CD14-positive monocyte (primary cell): ENCODE measurements at regions not wholly inside any gene's neighbourhood (a gene's known extent, or its start where the extent isn't known, plus 50 kb on each side); places are given as distances from the start of the nearest gene placed in this dataset.

Experiments used
- DNase-seq, 3 donors: peaks; one replicate each; pipeline ENCODE4 v3.0.0-alpha.2; 2011 to 2022
- H2AFZ ChIP-seq: 2 replicates; pipeline ENCODE4 v1.6.0; 2012; ENCODE audit warnings: mild to moderate bottlenecking, low read depth, low read length, inconsistent platforms; ENCODE audit not compliant: insufficient read depth, poor library complexity, severe bottlenecking
- H3K27ac ChIP-seq, 2 donors: 1 replicate in 1 of 2; 2 replicates in 1 of 2; pipeline ENCODE4 v1.5.1; 2012 to 2013; ENCODE audit warnings: low read length in 2 of 2, control low read depth in 1 of 2, inconsistent platforms in 1 of 2, low read depth in 1 of 2, mild to moderate bottlenecking in 1 of 2
- H3K27me3 ChIP-seq, 2 donors: one replicate each; pipeline versions ENCODE4 v1.6.0 to v1.6.1; 2011 to 2013; ENCODE audit warnings: low read length in 2 of 2; ENCODE audit not compliant: control insufficient read depth in 2 of 2, insufficient read depth in 2 of 2
- H3K36me3 ChIP-seq, 2 donors: replicated peaks in 1 of 2; 1 replicate in 1 of 2; 2 replicates in 1 of 2; pipeline versions ENCODE4 v1.5.1 to v1.6.1; 2012 to 2013; ENCODE audit warnings: low read length in 2 of 2, control low read depth in 1 of 2, inconsistent platforms in 1 of 2, mild to moderate bottlenecking in 1 of 2; ENCODE audit not compliant: insufficient read depth in 2 of 2, control insufficient read depth in 1 of 2
- H3K4me1 ChIP-seq, 2 donors: 1 replicate in 1 of 2; 2 replicates in 1 of 2; pipeline versions ENCODE4 v1.5.1 to v1.6.1; 2012 to 2013; ENCODE audit warnings: low read length in 2 of 2, control low read depth in 1 of 2, inconsistent platforms in 1 of 2, mild to moderate bottlenecking in 1 of 2, moderate library complexity in 1 of 2; ENCODE audit not compliant: insufficient read depth in 2 of 2, control insufficient read depth in 1 of 2
- H3K4me2 ChIP-seq: replicated peaks from 2 replicates; pipeline ENCODE3; 2012; ENCODE audit warnings: low read length, moderate library complexity, mild to moderate bottlenecking; ENCODE audit not compliant: poor library complexity, severe bottlenecking; ENCODE audit errors: extremely low read depth
- H3K4me3 ChIP-seq, 3 experiments: fragments of 200-600 bp in 1 of 3; sonication (generic) in 1 of 3; replicated peaks in 1 of 3; 1 replicate in 2 of 3; 2 replicates in 1 of 3; pipeline ENCODE4 v1.5.1; 2011 to 2013; ENCODE audit warnings: low read length in 3 of 3, mild to moderate bottlenecking in 3 of 3, control low read depth in 2 of 3, low read depth in 2 of 3, inconsistent platforms in 1 of 3, moderate library complexity in 1 of 3
- H3K79me2 ChIP-seq: 2 replicates; pipeline ENCODE4 v1.6.0; 2012; ENCODE audit warnings: mild to moderate bottlenecking, control low read depth, inconsistent platforms, low read length, moderate library complexity; ENCODE audit not compliant: insufficient read depth
- H3K9ac ChIP-seq: 2 replicates; pipeline ENCODE4 v1.6.0; 2017; ENCODE audit warnings: low read length, mild to moderate bottlenecking; ENCODE audit not compliant: insufficient read depth, poor library complexity, severe bottlenecking
- H3K9me3 ChIP-seq, 2 donors: replicated peaks in 1 of 2; 1 replicate in 1 of 2; 2 replicates in 1 of 2; pipeline versions ENCODE4 v1.5.1 to v1.6.1; 2012 to 2013; ENCODE audit warnings: low read length in 2 of 2, control low read depth in 1 of 2; ENCODE audit not compliant: control insufficient read depth in 1 of 2, insufficient read depth in 1 of 2
- H4K20me1 ChIP-seq: 2 replicates; pipeline ENCODE4 v1.6.0; 2012; ENCODE audit warnings: mild to moderate bottlenecking, low read length, control low read depth, moderate library complexity; ENCODE audit not compliant: insufficient read depth
- H3K27ac Mint-ChIP-seq, 7 donors: one replicate each; pipeline ENCODE4 v1.8.0; 2020; ENCODE audit warnings: mild to moderate bottlenecking in 7 of 7, mixed read lengths in 7 of 7, moderate library complexity in 6 of 7, inconsistent platforms in 2 of 7
- H3K27me3 Mint-ChIP-seq, 3 donors: one replicate each; pipeline ENCODE4 v1.8.0; 2021 to 2022; ENCODE audit warnings: low read depth in 3 of 3, mild to moderate bottlenecking in 3 of 3, mixed read lengths in 3 of 3, moderate library complexity in 3 of 3, inconsistent platforms in 1 of 3
- H3K36me3 Mint-ChIP-seq, 2 donors: one replicate each; pipeline ENCODE4 v1.8.0; 2020; ENCODE audit warnings: mixed read lengths in 2 of 2, inconsistent platforms in 1 of 2, mild to moderate bottlenecking in 1 of 2
- H3K4me1 Mint-ChIP-seq: one replicate; pipeline ENCODE4 v1.8.0; 2020; ENCODE audit warnings: mild to moderate bottlenecking, mixed read lengths
- H3K4me3 Mint-ChIP-seq, 2 donors: one replicate each; pipeline ENCODE4 v1.8.0; 2020; ENCODE audit warnings: mild to moderate bottlenecking in 2 of 2, mixed read lengths in 2 of 2, moderate library complexity in 1 of 2
- H3K9me3 Mint-ChIP-seq, 7 donors: one replicate each; pipeline ENCODE4 v1.8.0; 2020 to 2022; ENCODE audit warnings: mixed read lengths in 7 of 7, mild to moderate bottlenecking in 6 of 7, moderate library complexity in 6 of 7, inconsistent platforms in 2 of 7
- CTCF ChIP-seq: fragments of 200-600 bp; IDR thresholded peaks from one replicate; pipeline ENCODE4 v1.8.0; 2022; ENCODE audit warnings: antibody characterized with exemption, mild to moderate bottlenecking
- WGBS: methylation state at CpG from one replicate; pipeline ENCODE4 v1.1.5; 2013; ENCODE audit warnings: missing lambda C conversion rate; ENCODE audit not compliant: insufficient coverage; 5-methylcytosine and 5-hydroxymethylcytosine counted together
- intact Hi-C, 2 donors: fragments of 100-400 bp; cut with micrococcal nuclease; formaldehyde crosslinking; loops; one replicate each; pipeline versions ENCODE4 v1.15.0 to v1.15.1; 2023

GRCh38 chr10:107618504-107618994 lies 454.0 kb upstream of the SORCS1 start:
- H3K4me3 Mint-ChIP-seq, result no peak overlapping the region
- Histone ChIP-seq H4K20me1 (no peaks in the 10 kb centered on the region), H3K4me1 (peaks cover 41 to 44% of the 10 kb centered on the region in 2 donors), H3K27me3 (no peaks in the 10 kb centered on the region), H3K9me3 (no peaks in the 10 kb centered on the region), H3K4me2 (no peak overlapping the region), H3K9ac (no peak overlapping the region), H3K79me2 (no peaks in the 10 kb centered on the region), H2AFZ (no peak overlapping the region), H3K36me3 (no peaks in the 10 kb centered on the region), H3K4me3 (no peak overlapping the region), H3K27ac (peak overlapping the region in 1 of 2 donors; percentile 1)
- H3K9me3 Mint-ChIP-seq, result peaks cover 0 to 5% (median 3%) of the 10 kb centered on the region in 7 donors
- intact Hi-C loops, result loop anchor here in 1 of 2 donors (5.0 kb wide), 1 partner anchor 74 kb away; no protein-coding TSS in a partner anchor
- TF ChIP-seq CTCF, result no peak
- H3K27me3 Mint-ChIP-seq, result peaks cover 0 to 4% (median 2%) of the 10 kb centered on the region in 3 donors
- no CpG with 5 or more reads among the region's 1 CpG for WGBS
- H3K27ac Mint-ChIP-seq, result peak overlapping the region in 2 of 7 donors; percentile 42 to 66
- DNase-seq, result peak in 2 of 3 donors; percentile 32 to 44
- H3K36me3 Mint-ChIP-seq, result peaks cover 0 to 3% of the 10 kb centered on the region in 2 donors
- peaks cover 31% of the 10 kb centered on the region for H3K4me1 Mint-ChIP-seq

- TF ChIP-seq CTCF, result no peak
- Histone ChIP-seq H3K4me1 (peaks cover 41 to 44% of the 10 kb centered on the region in 2 donors), H3K4me2 (peak overlapping the region; percentile 54), H2AFZ (no peak overlapping the region), H3K4me3 (peak overlapping the region in 1 of 3 experiments; percentile 50), H3K36me3 (no peaks in the 10 kb centered on the region), H3K27me3 (no peaks in the 10 kb centered on the region), H3K79me2 (no peaks in the 10 kb centered on the region), H3K9ac (no peak overlapping the region), H4K20me1 (no peaks in the 10 kb centered on the region), H3K27ac (peak overlapping the region in 1 of 2 donors; percentile 75), H3K9me3 (no peaks in the 10 kb centered on the region)
- H3K36me3 Mint-ChIP-seq, result peaks cover 0 to 3% of the 10 kb centered on the region in 2 donors
- peaks cover 0 to 2% (median 2%) of the 10 kb centered on the region in 3 donors for H3K27me3 Mint-ChIP-seq
- peak overlapping the region in 1 of 2 donors; percentile 62 for H3K4me3 Mint-ChIP-seq
- WGBS, result 100% methylated on average over 1 of the region's 4 CpGs
- H3K9me3 Mint-ChIP-seq, result peaks cover 0 to 3% (median 0%) of the 10 kb centered on the region in 7 donors
- H3K27ac Mint-ChIP-seq, result peak overlapping the region; percentile 74 to 93 (median 89)
- DNase-seq, result peak; percentile 77 to 90 (median 80)
- peaks cover 31% of the 10 kb centered on the region for H3K4me1 Mint-ChIP-seq
- intact Hi-C loops, result loop anchor here in 1 of 2 donors (5.0 kb wide), 1 partner anchor 76 kb away; no protein-coding TSS in a partner anchor
Measured at GRCh38 chr10:107616463-107617410, 452.2 kb upstream of the SORCS1 start.
